ENCODE measurements at regions not wholly inside any gene's neighbourhood (a gene's known extent, or its start where the extent isn't known, plus 50 kb on each side); places are given as distances from the start of the nearest gene placed in this dataset.

DNA sequence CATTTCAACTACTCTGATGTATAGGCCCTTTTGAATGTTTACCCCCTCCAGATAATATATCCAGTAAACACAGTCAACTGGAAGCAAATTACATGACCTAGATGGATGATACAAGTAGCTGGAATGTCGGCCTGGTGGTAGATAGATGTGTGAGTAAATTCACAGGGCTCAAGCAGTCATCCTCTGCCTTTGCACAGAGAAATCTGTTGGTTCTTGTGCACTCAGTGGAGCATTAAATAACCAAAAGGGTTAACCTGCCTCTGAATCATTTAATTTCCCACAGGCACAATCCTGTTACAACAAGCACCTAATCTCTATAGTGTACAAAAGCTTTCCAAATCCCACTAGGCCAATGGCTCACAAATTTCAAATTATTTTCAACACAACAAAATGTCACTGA is 668.3 kb downstream of the DNAH5 start:
- no peak overlapping the region for H3K27ac ChIP-seq (ENCODE audit: low read depth, low read length, poor library complexity, severe bottlenecking)
- H4K20me1 ChIP-seq (ENCODE audit: insufficient read depth, low read length), result no peaks in the 10 kb centered on the region
- H3K4me1 ChIP-seq (ENCODE audit: insufficient read depth, low read length, poor library complexity, severe bottlenecking), result no peaks in the 10 kb centered on the region
- H3K79me2 ChIP-seq (ENCODE audit: insufficient read depth, low read depth, low read length), result no peaks in the 10 kb centered on the region
- no peak overlapping the region for H3K4me3 ChIP-seq (ENCODE audit: low read depth, low read length, poor library complexity, severe bottlenecking)
- BruUV-seq (replicated peaks), result no TSS peak
- H3K9me2 ChIP-seq (ENCODE audit: insufficient read depth, low read length), result no peaks in the 10 kb centered on the region
- DNase-seq (ENCODE audit: low spot score), result no peak
- ChIA-PET CTCF (ENCODE audit: unreplicated experiment) (no interaction called here), POLR2A (no interaction called here)
- H3K9me3 ChIP-seq (ENCODE audit: low read length), result no peaks in the 10 kb centered on the region
- no peaks in the 10 kb centered on the region for H3K36me3 ChIP-seq (ENCODE audit: insufficient read depth, low read length)
- intact Hi-C loops (cut with micrococcal nuclease; ENCODE audit: unreplicated experiment), result no loop called here
- TF ChIP-seq, protein P1, sequence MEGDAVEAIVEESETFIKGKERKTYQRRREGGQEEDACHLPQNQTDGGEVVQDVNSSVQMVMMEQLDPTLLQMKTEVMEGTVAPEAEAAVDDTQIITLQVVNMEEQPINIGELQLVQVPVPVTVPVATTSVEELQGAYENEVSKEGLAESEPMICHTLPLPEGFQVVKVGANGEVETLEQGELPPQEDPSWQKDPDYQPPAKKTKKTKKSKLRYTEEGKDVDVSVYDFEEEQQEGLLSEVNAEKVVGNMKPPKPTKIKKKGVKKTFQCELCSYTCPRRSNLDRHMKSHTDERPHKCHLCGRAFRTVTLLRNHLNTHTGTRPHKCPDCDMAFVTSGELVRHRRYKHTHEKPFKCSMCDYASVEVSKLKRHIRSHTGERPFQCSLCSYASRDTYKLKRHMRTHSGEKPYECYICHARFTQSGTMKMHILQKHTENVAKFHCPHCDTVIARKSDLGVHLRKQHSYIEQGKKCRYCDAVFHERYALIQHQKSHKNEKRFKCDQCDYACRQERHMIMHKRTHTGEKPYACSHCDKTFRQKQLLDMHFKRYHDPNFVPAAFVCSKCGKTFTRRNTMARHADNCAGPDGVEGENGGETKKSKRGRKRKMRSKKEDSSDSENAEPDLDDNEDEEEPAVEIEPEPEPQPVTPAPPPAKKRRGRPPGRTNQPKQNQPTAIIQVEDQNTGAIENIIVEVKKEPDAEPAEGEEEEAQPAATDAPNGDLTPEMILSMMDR (conservative IDR thresholded peaks at IDR 0.05; ENCODE audit: low read length), result no peak
- no peak for TF ChIP-seq EZH2phosphoT487 (IDR thresholded peaks at IDR 0.05; ENCODE audit: borderline replicate concordance, low read depth, low read length)
- no peak overlapping the region for H3K4me2 ChIP-seq (ENCODE audit: low read length)
- H2AFZ ChIP-seq (ENCODE audit: low read length), result no peak overlapping the region

DNA sequence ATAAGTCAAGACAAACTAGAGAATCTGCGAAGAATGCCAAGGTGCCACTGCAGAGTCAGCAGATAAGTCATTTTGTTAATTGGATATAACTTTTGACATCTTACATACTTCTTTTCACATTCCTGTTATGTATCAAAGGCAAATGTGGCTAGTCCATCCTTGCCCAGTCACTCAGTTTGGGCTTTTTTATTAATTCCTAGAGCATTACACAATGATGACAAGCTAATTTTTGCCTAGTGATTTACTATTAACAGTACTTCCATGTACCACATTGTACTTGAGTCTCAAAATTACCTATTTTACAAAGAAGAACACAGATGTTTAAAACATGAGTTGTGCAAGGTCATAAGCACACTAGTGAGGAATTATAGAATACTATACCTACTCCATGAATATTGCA is 680.8 kb downstream of the DNAH5 start:
- intact Hi-C loops (cut with micrococcal nuclease; ENCODE audit: unreplicated experiment), result no loop called here
- no TSS peak for BruUV-seq (replicated peaks)
- Histone ChIP-seq H4K20me1 (ENCODE audit: insufficient read depth, low read length) (no peaks in the 10 kb centered on the region), H3K9me3 (ENCODE audit: low read length) (no peaks in the 10 kb centered on the region), H2AFZ (ENCODE audit: low read length) (no peak overlapping the region), H3K79me2 (ENCODE audit: insufficient read depth, low read depth, low read length) (no peaks in the 10 kb centered on the region), H3K9me2 (ENCODE audit: insufficient read depth, low read length) (no peaks in the 10 kb centered on the region), H3K36me3 (ENCODE audit: insufficient read depth, low read length) (no peaks in the 10 kb centered on the region), H3K27ac (ENCODE audit: low read depth, low read length, poor library complexity, severe bottlenecking) (no peak overlapping the region), H3K4me2 (ENCODE audit: low read length) (no peak overlapping the region), H3K4me1 (ENCODE audit: insufficient read depth, low read length, poor library complexity, severe bottlenecking) (no peaks in the 10 kb centered on the region), H3K4me3 (ENCODE audit: low read depth, low read length, poor library complexity, severe bottlenecking) (no peak overlapping the region)
- CTCF ChIA-PET (ENCODE audit: unreplicated experiment), result no interaction called here
- no peak for TF ChIP-seq EZH2phosphoT487 (IDR thresholded peaks at IDR 0.05; ENCODE audit: borderline replicate concordance, low read depth, low read length)
- TF ChIP-seq, protein P1 (conservative IDR thresholded peaks at IDR 0.05; ENCODE audit: low read length), result no peak
- DNase-seq (ENCODE audit: low spot score), result no peak
- POLR2A ChIA-PET, result interaction anchor here (1.2 kb wide), 1 partner anchor 14 kb away, joined by 3 read pairs; no protein-coding TSS in a partner anchor

DNA sequence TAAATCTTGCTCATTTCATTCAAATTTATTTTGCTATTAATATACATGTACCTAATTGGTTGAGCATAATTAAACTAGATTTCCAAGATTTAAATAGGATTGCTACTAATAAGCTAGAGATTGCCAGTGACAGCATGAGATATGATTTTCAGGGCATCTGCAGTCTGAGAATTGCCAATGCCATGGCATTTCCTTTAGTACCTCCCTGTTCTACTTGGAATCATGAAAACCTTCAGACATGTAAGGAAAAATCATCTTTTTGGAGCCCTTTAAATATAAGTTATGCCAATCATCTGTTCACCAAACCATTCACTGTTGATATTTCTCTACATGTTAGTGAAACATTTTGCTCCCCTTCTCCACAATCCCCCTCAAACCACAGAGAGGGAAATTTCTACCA is 691.4 kb downstream of the DNAH5 start:
- POLR2A ChIA-PET, result no interaction called here
- no peak overlapping the region for H2AFZ ChIP-seq (ENCODE audit: low read length)

More for the DNA sequence above, 691.4 kb downstream of the DNAH5 start:
- no peak overlapping the region for H3K4me2 ChIP-seq (ENCODE audit: low read length)
- H4K20me1 ChIP-seq (ENCODE audit: insufficient read depth, low read length), result no peaks in the 10 kb centered on the region
- no peaks in the 10 kb centered on the region for H3K9me2 ChIP-seq (ENCODE audit: insufficient read depth, low read length)
- no peaks in the 10 kb centered on the region for H3K9me3 ChIP-seq (ENCODE audit: low read length)
- CTCF ChIA-PET (ENCODE audit: unreplicated experiment), result no interaction called here
- no TSS peak for BruUV-seq (replicated peaks)
- no peak overlapping the region for H3K27ac ChIP-seq (ENCODE audit: low read depth, low read length, poor library complexity, severe bottlenecking)
- no peak for DNase-seq (ENCODE audit: low spot score)
- H3K4me1 ChIP-seq (ENCODE audit: insufficient read depth, low read length, poor library complexity, severe bottlenecking), result no peaks in the 10 kb centered on the region
- no peaks in the 10 kb centered on the region for H3K79me2 ChIP-seq (ENCODE audit: insufficient read depth, low read depth, low read length)
- intact Hi-C loops (cut with micrococcal nuclease; ENCODE audit: unreplicated experiment), result no loop called here
- TF ChIP-seq, protein P1 (conservative IDR thresholded peaks at IDR 0.05; ENCODE audit: low read length), result no peak
- TF ChIP-seq EZH2phosphoT487 (IDR thresholded peaks at IDR 0.05; ENCODE audit: borderline replicate concordance, low read depth, low read length), result no peak
- no peak overlapping the region for H3K4me3 ChIP-seq (ENCODE audit: low read depth, low read length, poor library complexity, severe bottlenecking)
- no peaks in the 10 kb centered on the region for H3K36me3 ChIP-seq (ENCODE audit: insufficient read depth, low read length)
